GM23338 (cell line): ENCODE measurements at regions not wholly inside any gene's neighbourhood (a gene's known extent, or its start where the extent isn't known, plus 50 kb on each side); places are given as distances from the start of the nearest gene placed in this dataset.

Source experiments
- ATAC-seq: fragments of 200-7000 bp; cut with Tn5 transposase; 3 replicates; pipeline ENCODE4 v1.9.1; 2020
- DNase-seq: peaks from one replicate; pipeline ENCODE4 v3.0.0-alpha.2; 2015; ENCODE audit warnings: low spot score
- H2AFZ ChIP-seq: fragments of 200-600 bp; sonication (generic); 2 replicates; pipeline ENCODE4 v1.8.0; 2016; ENCODE audit warnings: antibody characterized with exemption, mild to moderate bottlenecking, moderate library complexity
- H3F3A ChIP-seq: fragments of 200-600 bp; sonication (generic); replicated peaks from 2 replicates; pipeline ENCODE4 v1.8.0; 2017; ENCODE audit warnings: antibody characterized with exemption, mixed run types, low read depth
- H3K27ac ChIP-seq: fragments of 200-600 bp; sonication (generic); 2 replicates; pipeline ENCODE4 v1.6.1; 2016; ENCODE audit warnings: low read depth
- H3K27me3 ChIP-seq: fragments of 200-600 bp; sonication (generic); 2 replicates; pipeline ENCODE4 v1.8.0; 2016; ENCODE audit warnings: mild to moderate bottlenecking, mixed run types, moderate library complexity; ENCODE audit not compliant: insufficient read depth
- H3K36me3 ChIP-seq: fragments of 200-600 bp; sonication (generic); 2 replicates; pipeline ENCODE4 v1.8.0; 2016; ENCODE audit warnings: mild to moderate bottlenecking; ENCODE audit not compliant: insufficient read depth
- H3K4me1 ChIP-seq: fragments of 200-600 bp; sonication (generic); 2 replicates; pipeline ENCODE4 v1.8.0; 2016; ENCODE audit warnings: mild to moderate bottlenecking, moderate library complexity; ENCODE audit not compliant: insufficient read depth
- H3K4me2 ChIP-seq: fragments of 200-600 bp; sonication (generic); 2 replicates; pipeline ENCODE4 v1.7.1; 2017; ENCODE audit warnings: mixed run types
- H3K4me3 ChIP-seq: fragments of 200-600 bp; sonication (generic); 2 replicates; pipeline ENCODE4 v1.6.1; 2016; ENCODE audit warnings: mixed run types
- H3K79me2 ChIP-seq: fragments of 200-600 bp; sonication (generic); replicated peaks from 2 replicates; pipeline ENCODE4 v1.8.0; 2017; ENCODE audit warnings: mild to moderate bottlenecking; ENCODE audit not compliant: insufficient read depth
- H3K9me2 ChIP-seq: fragments of 200-600 bp; sonication (generic); 2 replicates; pipeline ENCODE4 v1.8.0; 2017; ENCODE audit not compliant: insufficient read depth
- H4K20me1 ChIP-seq: fragments of 200-600 bp; sonication (generic); replicated peaks from 2 replicates; pipeline ENCODE4 v1.8.0; 2017; ENCODE audit warnings: mild to moderate bottlenecking; ENCODE audit not compliant: insufficient read depth
- H3K27ac Mint-ChIP-seq: 2 replicates; pipeline ENCODE4 v1.8.0; 2020; ENCODE audit warnings: inconsistent platforms, mild to moderate bottlenecking, moderate library complexity, mixed read lengths
- H3K27me3 Mint-ChIP-seq: 3 replicates; pipeline ENCODE4 v1.8.0; 2022; ENCODE audit warnings: low read depth, mild to moderate bottlenecking, moderate library complexity, mixed read lengths, inconsistent platforms; ENCODE audit not compliant: insufficient read depth, poor library complexity
- H3K36me3 Mint-ChIP-seq: 3 replicates; pipeline ENCODE4 v1.8.0; 2021; ENCODE audit warnings: low read depth, mild to moderate bottlenecking, inconsistent platforms, moderate library complexity, mixed read lengths
- H3K4me1 Mint-ChIP-seq: 3 replicates; pipeline ENCODE4 v1.8.0; 2020; ENCODE audit warnings: mild to moderate bottlenecking, inconsistent platforms, mixed read lengths
- H3K4me3 Mint-ChIP-seq: 3 replicates; pipeline ENCODE4 v1.8.0; 2021; ENCODE audit warnings: moderate library complexity, mild to moderate bottlenecking, inconsistent platforms, mixed read lengths
- H3K9me3 Mint-ChIP-seq: 3 replicates; pipeline ENCODE4 v1.8.0; 2020; ENCODE audit warnings: moderate library complexity, mild to moderate bottlenecking, inconsistent platforms, mixed read lengths
- CREB1 ChIP-seq: fragments of 250-450 bp; sonication (Bioruptor Pico); IDR thresholded peaks from 2 replicates; pipeline ENCODE4 v1.5.0; 2020; ENCODE audit warnings: low read depth, mild to moderate bottlenecking, moderate library complexity
- CTCF ChIP-seq, 2 experiments: fragments of 200-600 bp in 1 of 2; sonication (generic) in 1 of 2; conservative IDR thresholded peaks; 2 replicates each; pipeline versions ENCODE4 v1.5.1 to v1.6.1; 2016 to 2017; ENCODE audit warnings: antibody characterized with exemption in 2 of 2, low read depth in 2 of 2, mild to moderate bottlenecking in 2 of 2, moderate library complexity in 1 of 2
- ETS1 ChIP-seq: IDR thresholded peaks from 2 replicates; pipeline ENCODE4 v1.6.1; 2016; ENCODE audit warnings: antibody characterized with exemption
- EZH2 ChIP-seq: fragments of 200-600 bp; sonication (generic); IDR thresholded peaks from one replicate; pipeline ENCODE4 v1.8.0; 2017; ENCODE audit warnings: antibody characterized with exemption, mild to moderate bottlenecking, low read depth; ENCODE audit not compliant: unreplicated experiment
- EZH2phosphoT487 ChIP-seq: fragments of 200-600 bp; sonication (generic); IDR thresholded peaks from one replicate; pipeline ENCODE4 v1.8.1; 2018; ENCODE audit warnings: antibody characterized with exemption; ENCODE audit not compliant: unreplicated experiment
- JUNB ChIP-seq: IDR thresholded peaks from one replicate; pipeline ENCODE4 v1.6.1; 2016; ENCODE audit warnings: antibody characterized with exemption; ENCODE audit not compliant: unreplicated experiment
- NANOG ChIP-seq: IDR thresholded peaks from 2 replicates; pipeline ENCODE4 v1.6.1; 2016; ENCODE audit warnings: antibody characterized with exemption, borderline replicate concordance
- POLR2AphosphoS5 ChIP-seq: IDR thresholded peaks from 2 replicates; pipeline ENCODE4 v1.6.1; 2016; ENCODE audit warnings: antibody characterized with exemption, low read depth
- REST ChIP-seq: IDR thresholded peaks from one replicate; pipeline ENCODE4 v1.6.1; 2018; ENCODE audit warnings: antibody characterized with exemption; ENCODE audit not compliant: unreplicated experiment
- STAT1 ChIP-seq: IDR thresholded peaks from one replicate; pipeline ENCODE4 v1.6.1; 2016; ENCODE audit warnings: antibody characterized with exemption; ENCODE audit not compliant: unreplicated experiment
- ZNF114 ChIP-seq: fragments of 250-450 bp; sonication (Bioruptor Pico); IDR thresholded peaks from 2 replicates; pipeline ENCODE4 v1.5.0; 2020; ENCODE audit warnings: mild to moderate bottlenecking, moderate library complexity
- ZNF331 ChIP-seq: fragments of 250-450 bp; sonication (Bioruptor Pico); IDR thresholded peaks from 2 replicates; pipeline ENCODE4 v1.5.0; 2020; ENCODE audit warnings: low read depth, mild to moderate bottlenecking, moderate library complexity
- ZNF462 ChIP-seq: fragments of 250-450 bp; sonication (Bioruptor Pico); IDR thresholded peaks from 2 replicates; pipeline ENCODE4 v1.5.0; 2020; ENCODE audit warnings: mild to moderate bottlenecking, moderate library complexity

- Mint-ChIP-seq H3K27me3 (no peaks in the 10 kb centered on the region), H3K4me1 (no peaks in the 10 kb centered on the region; the same call in 2 of the 3 replicates), H3K4me3 (no peak overlapping the region), H3K36me3 (no peaks in the 10 kb centered on the region), H3K9me3 (no peaks in the 10 kb centered on the region; the same call in 2 of the 3 replicates), H3K27ac (no peak overlapping the region)
- TF ChIP-seq ZNF114 (CRISPR knock-in tag) (no peak), EZH2 (no peak), REST (no peak), NANOG (no peak), CTCF (conservative IDR thresholded peaks at IDR 0.05; ENCODE audit: low read depth in 2 of 2) (no peak; a peak in 1 of 4 replicates), JUNB (no peak), ETS1 (no peak), EZH2phosphoT487 (no peak), ZNF462 (CRISPR knock-in tag) (no peak), POLR2AphosphoS5 (no peak), STAT1 (no peak), ZNF331 (CRISPR knock-in tag) (no peak), CREB1 (no peak)
- H4K20me1 ChIP-seq, result no peaks in the 10 kb centered on the region
- H3K79me2 ChIP-seq, result no peaks in the 10 kb centered on the region
- no peak overlapping the region for H3K27ac ChIP-seq
- ATAC-seq (no peak; the same call in 1 of the 3 replicates), DNase-seq (peak; percentile 22)
- H3K4me1 ChIP-seq, result no peaks in the 10 kb centered on the region
- H3K4me2 ChIP-seq, result no peak overlapping the region
- no peaks in the 10 kb centered on the region for H3K9me2 ChIP-seq
- H3K27me3 ChIP-seq, result peaks cover 8% of the 10 kb centered on the region; the same call in 1 of the 2 replicates
- H3K36me3 ChIP-seq, result no peaks in the 10 kb centered on the region
- no peaks in the 10 kb centered on the region for H3F3A ChIP-seq
- no peak overlapping the region for H3K4me3 ChIP-seq
- 0 out of 2 replicates have a peak overlapping the region, but pooled peaks have one; percentile 88 for H2AFZ ChIP-seq
These were observed 91.8 kb upstream of the TBCA start for GRCh38 chr5:77867914-77868313.
